CD4-positive, alpha-beta T cell treated with Interleukin-15 for 1 hour (primary cell): ENCODE measurements at regions not wholly inside any gene's neighbourhood (a gene's known extent, or its start where the extent isn't known, plus 50 kb on each side); places are given as distances from the start of the nearest gene placed in this dataset.
"Not testable (repeated sequence)": the region's sequence is repeated elsewhere in the genome, so short reads cannot be mapped to it uniquely, and the experiment has no call there.

Experiments used
- DNase-seq: peaks from one replicate; pipeline ENCODE4 v3.0.0-alpha.2; 2020

DNA sequence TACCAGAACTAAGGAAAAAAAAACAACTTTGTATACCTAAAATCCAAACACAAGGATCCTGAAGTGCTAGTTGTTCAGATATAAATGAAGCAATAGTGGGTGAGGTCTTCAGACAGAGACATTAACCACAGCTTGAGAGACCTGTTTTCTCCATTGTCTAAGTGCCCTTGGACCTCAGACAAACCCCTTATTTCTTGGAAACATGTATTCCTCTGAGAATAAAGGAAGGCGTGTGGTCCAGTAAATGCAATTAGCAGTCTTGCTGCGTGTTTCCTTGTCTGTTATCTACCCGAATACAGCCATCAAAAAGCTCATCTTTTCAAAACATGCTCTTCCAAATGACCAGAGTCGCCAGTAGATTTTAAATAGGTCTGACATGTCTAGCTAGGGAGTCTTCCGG is 291.1 kb upstream of the NFIA start:
- no peak for DNase-seq

DNA sequence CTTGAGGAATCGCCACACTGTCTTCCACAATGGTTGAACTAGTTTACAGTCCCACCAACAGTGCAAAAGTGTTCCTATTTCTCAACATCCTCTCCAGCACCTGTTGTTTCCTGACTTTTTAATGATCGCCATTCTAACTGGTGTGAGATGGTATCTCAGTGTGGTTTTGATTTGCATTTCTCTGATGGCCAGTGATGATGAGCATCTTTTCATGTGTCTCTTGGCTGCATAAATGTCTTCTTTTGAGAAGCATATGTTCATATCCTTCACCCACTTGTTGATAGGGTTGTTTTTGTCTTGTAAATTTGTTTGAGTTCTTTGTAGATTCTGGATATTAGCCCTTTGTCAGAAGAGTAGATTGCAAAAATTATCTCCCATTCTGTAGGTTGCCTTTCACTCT is 309.3 kb upstream of the NFIA start:
- DNase-seq, result not testable (repeated sequence)

- no peak for DNase-seq
Measured at GRCh38 chr1:60769082-60769481, 313.3 kb upstream of the NFIA start.

- DNase-seq, result no peak
Measured at GRCh38 chr1:60765204-60765603, 317.2 kb upstream of the NFIA start.

- no peak for DNase-seq
Measured at GRCh38 chr1:60764489-60764888, 317.9 kb upstream of the NFIA start.

- no peak for DNase-seq
Measured at GRCh38 chr1:60763741-60764140, 318.6 kb upstream of the NFIA start.

- no peak for DNase-seq
Measured at GRCh38 chr1:60762911-60763310, 319.4 kb upstream of the NFIA start.

GRCh38 chr1:60762176-60762575 is 320.2 kb upstream of the NFIA start:
- DNase-seq, result no peak

- DNase-seq, result no peak
Measured at GRCh38 chr1:60759291-60759690, 323.1 kb upstream of the NFIA start.

DNA sequence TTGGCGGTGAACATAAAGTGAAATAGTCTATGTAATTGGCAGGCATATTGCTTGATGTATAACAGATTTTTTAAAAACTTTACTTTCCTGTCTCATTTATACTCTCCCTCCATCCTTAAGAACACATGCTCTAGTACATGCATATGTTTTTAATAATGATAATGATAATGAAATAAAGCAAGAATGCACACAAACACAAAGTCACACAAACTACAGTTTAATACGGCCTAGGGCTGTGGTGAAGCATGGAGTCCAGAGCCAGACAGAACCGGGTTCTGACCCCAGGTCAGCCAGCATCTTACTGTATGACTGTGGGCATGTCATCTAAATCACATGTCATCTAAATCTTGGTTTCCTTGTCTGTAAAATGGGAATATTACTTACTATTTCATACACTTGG is 324.9 kb upstream of the NFIA start:
- no peak for DNase-seq

DNA sequence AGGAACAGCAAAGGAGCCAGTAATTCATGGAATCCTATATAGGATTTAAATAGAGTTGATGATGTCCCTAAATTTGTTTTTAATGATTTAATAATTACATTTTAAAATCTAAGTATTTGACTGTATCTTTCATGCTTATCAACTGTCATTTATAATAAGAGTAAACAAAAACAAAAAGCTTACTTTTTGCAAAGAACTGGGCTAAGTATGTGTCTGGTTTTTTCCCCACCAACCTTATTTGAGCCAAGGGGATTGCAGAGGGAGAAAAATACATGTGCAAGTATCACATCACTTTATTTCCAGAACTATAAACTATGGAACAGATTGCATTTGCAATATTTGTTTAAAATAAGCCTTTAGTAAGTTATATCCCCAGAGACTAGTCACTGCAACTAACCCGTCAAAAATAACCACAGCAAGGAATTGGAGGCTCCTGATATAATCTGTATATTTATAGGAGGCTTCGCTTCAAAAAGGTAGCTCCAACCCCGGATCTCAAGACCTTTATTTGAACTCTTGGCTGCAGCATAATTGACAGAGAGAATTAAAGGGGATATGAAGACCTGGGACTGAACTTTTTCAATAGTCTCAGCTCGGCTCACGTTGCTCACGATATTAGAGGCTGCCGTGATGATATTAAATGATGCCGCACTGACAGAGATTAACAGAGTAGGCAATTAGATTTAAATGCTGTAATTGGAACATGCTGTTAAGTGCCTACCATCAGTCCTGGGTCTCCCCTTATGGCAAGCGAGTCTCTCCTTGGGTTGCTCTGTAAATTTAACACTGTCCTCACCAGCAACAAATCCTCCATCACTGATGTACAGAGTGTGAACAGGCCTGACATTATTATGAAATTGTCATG is 329.1 kb upstream of the NFIA start:
- DNase-seq, result no peak

DNA sequence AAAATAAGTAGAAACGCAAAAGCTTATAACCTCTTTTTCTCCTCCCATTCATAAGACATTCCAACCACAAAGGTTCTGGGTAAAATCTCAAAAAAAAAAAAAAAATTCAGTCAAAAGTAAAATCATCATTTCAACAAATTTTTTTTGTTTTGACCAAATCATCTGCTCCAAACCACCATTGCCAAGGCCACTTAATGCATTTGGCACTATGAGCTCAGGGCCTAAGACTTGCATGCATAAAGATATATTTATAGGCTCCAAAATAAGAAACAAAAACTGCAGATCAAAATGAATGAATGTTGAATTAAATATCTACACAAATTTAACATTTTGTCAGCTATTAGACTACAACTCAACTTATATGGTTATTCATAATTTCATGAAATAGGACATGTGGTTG is 331.1 kb upstream of the NFIA start:
- DNase-seq, result no peak

DNA sequence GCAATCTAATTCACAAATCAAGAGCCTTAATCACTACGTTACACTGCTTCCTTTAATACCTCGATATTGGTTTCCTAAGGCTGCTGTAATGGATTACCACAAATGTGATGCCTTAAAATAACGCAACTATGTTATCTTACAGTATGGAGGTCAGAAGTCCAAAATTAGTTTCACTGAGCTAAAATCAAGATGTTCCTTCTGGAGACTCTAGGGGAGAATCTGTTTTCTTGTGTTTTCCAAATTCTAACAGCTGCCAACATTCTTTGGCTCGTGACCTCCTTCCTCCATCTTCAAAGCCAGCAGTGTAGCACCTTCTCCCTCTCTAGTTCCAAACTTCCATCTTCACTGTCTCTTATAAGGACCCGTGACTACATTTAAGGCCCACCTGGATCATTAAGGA is 335.0 kb upstream of the NFIA start:
- no peak for DNase-seq

GRCh38 chr1:60746278-60746791 is 336.0 kb upstream of the NFIA start:
- DNase-seq, result no peak

- DNase-seq, result no peak
Measured at GRCh38 chr1:60745484-60745883, 336.9 kb upstream of the NFIA start.

- no peak for DNase-seq
Measured at GRCh38 chr1:60742339-60742738, 340.0 kb upstream of the NFIA start.

GRCh38 chr1:60740154-60740553 is 342.2 kb upstream of the NFIA start:
- no peak for DNase-seq

GRCh38 chr1:60739729-60740128 is 342.6 kb upstream of the NFIA start:
- DNase-seq, result no peak

- no peak for DNase-seq
Measured at GRCh38 chr1:60732977-60733401, 349.4 kb upstream of the NFIA start.

- DNase-seq, result no peak
Measured at GRCh38 chr1:60731321-60731720, 351.0 kb upstream of the NFIA start.

DNA sequence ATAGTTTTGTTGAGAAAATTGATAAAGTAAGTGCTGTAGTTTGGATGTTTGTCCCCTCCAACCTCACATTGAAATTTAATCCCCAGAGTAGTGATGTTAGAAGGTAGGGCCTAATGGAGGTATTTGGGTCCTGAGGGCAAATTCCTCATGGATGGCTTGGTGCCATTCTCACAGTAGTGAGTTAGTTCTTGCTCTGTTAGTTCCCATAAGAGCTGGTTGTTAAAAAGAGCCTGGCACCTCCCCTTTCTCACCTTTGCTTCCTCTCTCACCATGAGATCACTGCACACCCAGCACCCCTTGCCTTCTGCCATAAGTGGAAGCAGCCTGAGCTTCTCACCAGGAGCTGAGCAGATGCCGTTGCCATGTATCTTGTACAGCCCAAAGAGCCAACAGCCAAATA is 354.8 kb upstream of the NFIA start:
- DNase-seq, result no peak

GRCh38 chr1:60716472-60716871 is 365.9 kb upstream of the NFIA start:
- no peak for DNase-seq

GRCh38 chr1:60715970-60716369 is 366.4 kb upstream of the NFIA start:
- no peak for DNase-seq

GRCh38 chr1:60709426-60709825 is 372.9 kb upstream of the NFIA start:
- DNase-seq, result no peak

DNA sequence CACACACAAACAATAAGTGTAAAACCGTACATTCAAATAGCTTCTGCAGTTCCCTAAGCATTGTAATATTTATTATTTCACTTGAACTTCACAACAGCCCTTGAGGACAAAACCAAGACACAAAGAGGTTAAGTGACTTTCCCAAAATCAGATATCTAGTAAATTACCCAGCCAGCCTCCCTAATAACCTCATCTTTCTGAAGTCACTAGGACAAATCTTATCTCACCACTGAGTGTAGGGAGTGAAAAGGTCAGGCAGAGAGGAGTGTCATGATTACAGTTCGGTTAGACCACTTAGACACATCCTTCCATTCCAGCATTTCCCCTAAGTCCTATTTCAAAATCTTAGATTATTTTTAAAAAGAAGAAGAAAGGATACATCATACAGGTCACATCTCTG is 377.3 kb upstream of the NFIA start:
- DNase-seq, result no peak
